CD4-positive, alpha-beta T cell treated with Interleukin-4 for 1 hour (primary cell): ENCODE measurements at regions not wholly inside any gene's neighbourhood (a gene's known extent, or its start where the extent isn't known, plus 50 kb on each side); places are given as distances from the start of the nearest gene placed in this dataset.
"Not testable (repeated sequence)": the region's sequence is repeated elsewhere in the genome, so short reads cannot be mapped to it uniquely, and the experiment has no call there.

Source experiments
- DNase-seq, 2 donors: peaks; one replicate each; pipeline ENCODE4 v3.0.0-alpha.2; 2020 to 2022

- no peak for DNase-seq
Measured at GRCh38 chr6:144437105-144437504, 152.0 kb downstream of the UTRN start.

GRCh38 chr6:144438103-144438502, 153.0 kb downstream of the UTRN start:
- DNase-seq, result no peak

GRCh38 chr6:144439016-144439415, 153.9 kb downstream of the UTRN start:
- no peak for DNase-seq

- not testable (repeated sequence) for DNase-seq
Measured at GRCh38 chr6:144441801-144442200, 156.7 kb downstream of the UTRN start.

GRCh38 chr6:144443157-144443556, 158.0 kb downstream of the UTRN start:
- DNase-seq, result no peak

- DNase-seq, result no peak
Measured at GRCh38 chr6:144447472-144447871, 162.3 kb downstream of the UTRN start.

GRCh38 chr6:144449218-144449617, 164.1 kb downstream of the UTRN start:
- no peak for DNase-seq

GRCh38 chr6:144449911-144450597, 164.9 kb downstream of the UTRN start:
- no peak for DNase-seq

- DNase-seq, result peak in 1 of 2 donors; percentile 47
Measured at GRCh38 chr6:144460327-144461095, 175.4 kb downstream of the UTRN start.

GRCh38 chr6:144462058-144462457, 176.9 kb downstream of the UTRN start:
- no peak for DNase-seq

- no peak for DNase-seq
Measured at GRCh38 chr6:144466716-144467115, 181.6 kb downstream of the UTRN start.

GRCh38 chr6:144467172-144467762, 182.1 kb downstream of the UTRN start:
- no peak for DNase-seq

- no peak for DNase-seq
Measured at GRCh38 chr6:144467921-144468320, 182.8 kb downstream of the UTRN start.

- DNase-seq, result peak in 1 of 2 donors; percentile 13
Measured at GRCh38 chr6:144468709-144469108, 183.6 kb downstream of the UTRN start.

GRCh38 chr6:144469144-144469575, 184.0 kb downstream of the UTRN start:
- no peak for DNase-seq

GRCh38 chr6:144470201-144470600, 185.1 kb downstream of the UTRN start:
- not testable (repeated sequence) for DNase-seq

- DNase-seq, result no peak
Measured at GRCh38 chr6:144471986-144472385, 186.9 kb downstream of the UTRN start.

- DNase-seq, result no peak
Measured at GRCh38 chr6:144474290-144474689, 189.2 kb downstream of the UTRN start.

GRCh38 chr6:144474904-144475303, 189.8 kb downstream of the UTRN start:
- DNase-seq, result no peak

- DNase-seq, result no peak
Measured at GRCh38 chr6:144475411-144475810, 190.3 kb downstream of the UTRN start.

- no peak for DNase-seq
Measured at GRCh38 chr6:144476286-144476685, 191.2 kb downstream of the UTRN start.

- no peak for DNase-seq
Measured at GRCh38 chr6:144477396-144477795, 192.3 kb downstream of the UTRN start.

GRCh38 chr6:144477856-144478255, 192.7 kb downstream of the UTRN start:
- DNase-seq, result no peak

- DNase-seq, result no peak
Measured at GRCh38 chr6:144478483-144478882, 193.3 kb downstream of the UTRN start.
